GM12873 (cell line): ENCODE measurements at regions not wholly inside any gene's neighbourhood (a gene's known extent, or its start where the extent isn't known, plus 50 kb on each side); places are given as distances from the start of the nearest gene placed in this dataset.

ENCODE experiments used
- CTCF ChIP-seq: IDR thresholded peaks from 2 replicates; pipeline ENCODE4 v1.5.1; 2012; ENCODE audit warnings: low read depth, mild to moderate bottlenecking, moderate library complexity, low read length, control low read depth; ENCODE audit not compliant: insufficient read depth; ENCODE audit errors: missing control alignments

- TF ChIP-seq CTCF: no peak
These were observed 57.8 kb downstream of the SPATA19 start for GRCh38 chr11:133787379-133788141.

GRCh38 chr11:133785795-133786340 lies 59.4 kb downstream of the SPATA19 start:
- TF ChIP-seq CTCF: no peak

- TF ChIP-seq CTCF: no peak
These were observed 61.0 kb downstream of the SPATA19 start for GRCh38 chr11:133784359-133784758.

GRCh38 chr11:133782116-133782725 lies 63.1 kb downstream of the SPATA19 start:
- no peak for TF ChIP-seq CTCF

- TF ChIP-seq CTCF: no peak
These were observed 67.2 kb downstream of the SPATA19 start for GRCh38 chr11:133778161-133778560.

GRCh38 chr11:133776671-133777367 lies 68.5 kb downstream of the SPATA19 start:
- no peak for TF ChIP-seq CTCF

GRCh38 chr11:133762538-133762937 lies 82.8 kb downstream of the SPATA19 start:
- TF ChIP-seq CTCF: no peak
